Esophagus squamous epithelium (tissue), 4 donors: ENCODE measurements at regions not wholly inside any gene's neighbourhood (a gene's known extent, or its start where the extent isn't known, plus 50 kb on each side); places are given as distances from the start of the nearest gene placed in this dataset.

Experiments used
- POLR2A ChIP-seq, 4 donors: fragments of 450-650 bp; IDR thresholded peaks; one replicate each; pipeline ENCODE4 v1.6.1; 2017; ENCODE audit warnings: antibody characterized with exemption in 4 of 4, mild to moderate bottlenecking in 4 of 4, moderate library complexity in 3 of 4
- TF ChIP-seq, protein P1 (sequence below), 6 experiments: fragments of 450-650 bp in 4 of 6; fragments of 200-600 bp in 2 of 6; sonication (generic) in 2 of 6; IDR thresholded peaks; one replicate each; pipeline ENCODE4 v1.5.1; 2016 to 2019; ENCODE audit warnings: antibody characterized with exemption in 6 of 6, mild to moderate bottlenecking in 4 of 6, moderate library complexity in 4 of 6

DNA sequence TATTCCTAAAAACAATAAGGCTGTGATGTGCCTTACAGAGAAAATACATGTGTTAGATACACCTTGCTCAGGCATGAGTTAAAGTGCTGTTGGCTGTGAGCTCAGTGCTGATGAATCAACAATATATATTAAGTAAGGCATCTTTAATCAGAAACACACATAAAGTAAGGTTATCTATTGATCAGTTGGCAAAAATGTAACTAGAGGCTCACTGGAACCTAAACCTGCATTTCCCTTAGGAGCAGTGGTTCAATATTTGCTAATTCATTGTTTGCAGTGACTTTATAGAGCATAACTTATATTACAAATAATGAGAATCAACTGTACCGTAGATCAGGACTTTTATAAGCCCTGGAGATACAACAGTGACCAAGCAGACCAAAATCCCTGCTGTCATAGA lies 77.0 kb upstream of the CYP1B1 start:
- TF ChIP-seq, protein P1, sequence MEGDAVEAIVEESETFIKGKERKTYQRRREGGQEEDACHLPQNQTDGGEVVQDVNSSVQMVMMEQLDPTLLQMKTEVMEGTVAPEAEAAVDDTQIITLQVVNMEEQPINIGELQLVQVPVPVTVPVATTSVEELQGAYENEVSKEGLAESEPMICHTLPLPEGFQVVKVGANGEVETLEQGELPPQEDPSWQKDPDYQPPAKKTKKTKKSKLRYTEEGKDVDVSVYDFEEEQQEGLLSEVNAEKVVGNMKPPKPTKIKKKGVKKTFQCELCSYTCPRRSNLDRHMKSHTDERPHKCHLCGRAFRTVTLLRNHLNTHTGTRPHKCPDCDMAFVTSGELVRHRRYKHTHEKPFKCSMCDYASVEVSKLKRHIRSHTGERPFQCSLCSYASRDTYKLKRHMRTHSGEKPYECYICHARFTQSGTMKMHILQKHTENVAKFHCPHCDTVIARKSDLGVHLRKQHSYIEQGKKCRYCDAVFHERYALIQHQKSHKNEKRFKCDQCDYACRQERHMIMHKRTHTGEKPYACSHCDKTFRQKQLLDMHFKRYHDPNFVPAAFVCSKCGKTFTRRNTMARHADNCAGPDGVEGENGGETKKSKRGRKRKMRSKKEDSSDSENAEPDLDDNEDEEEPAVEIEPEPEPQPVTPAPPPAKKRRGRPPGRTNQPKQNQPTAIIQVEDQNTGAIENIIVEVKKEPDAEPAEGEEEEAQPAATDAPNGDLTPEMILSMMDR (IDR thresholded peaks at IDR 0.05): no peak
- TF ChIP-seq POLR2A (IDR thresholded peaks at IDR 0.05): no peak
